HL-60 (cell line): ENCODE measurements at regions not wholly inside any gene's neighbourhood (a gene's known extent, or its start where the extent isn't known, plus 50 kb on each side); places are given as distances from the start of the nearest gene placed in this dataset.

Experiments
- DNase-seq, 2 experiments: peaks; one replicate each; pipeline ENCODE4 v3.0.0-alpha.2; 2010 to 2020; ENCODE audit warnings: low read depth in 1 of 2, low spot score in 1 of 2
- H3K27ac ChIP-seq: fragments of 250-450 bp; sonication (Bioruptor Pico); replicated peaks from 2 replicates; pipeline ENCODE4 v1.5.1; 2020; ENCODE audit warnings: mild to moderate bottlenecking, moderate library complexity
- H3K27me3 ChIP-seq: fragments of 250-450 bp; sonication (Bioruptor Pico); 2 replicates; pipeline ENCODE4 v1.5.1; 2021; ENCODE audit warnings: mild to moderate bottlenecking, moderate library complexity; ENCODE audit not compliant: insufficient read depth, poor library complexity, severe bottlenecking
- H3K4me3 ChIP-seq: replicated peaks from 2 replicates; pipeline ENCODE4 v1.5.1; 2011; ENCODE audit warnings: mild to moderate bottlenecking, control low read depth, low read length; ENCODE audit not compliant: insufficient read depth
- GABPA ChIP-seq: IDR thresholded peaks from 2 replicates; pipeline ENCODE4 v1.6.1; 2012; ENCODE audit warnings: low read depth
- POLR2AphosphoS5 ChIP-seq: IDR thresholded peaks from 2 replicates; pipeline ENCODE4 v1.6.1; 2012; ENCODE audit warnings: low read depth
- SPI1 ChIP-seq: IDR thresholded peaks from 2 replicates; pipeline ENCODE4 v1.6.1; 2012; ENCODE audit warnings: low read depth, mild to moderate bottlenecking, borderline replicate concordance
- TF ChIP-seq, protein P1 (sequence below): IDR thresholded peaks from 2 replicates; pipeline ENCODE4 v1.6.1; 2012; ENCODE audit warnings: low read depth; ENCODE audit not compliant: insufficient replicate concordance
- TF ChIP-seq, protein P2 (sequence below): IDR thresholded peaks from one replicate; pipeline ENCODE4 v1.5.1; 2011; ENCODE audit warnings: low read length, control low read depth, inconsistent platforms; ENCODE audit not compliant: insufficient read depth

DNA sequence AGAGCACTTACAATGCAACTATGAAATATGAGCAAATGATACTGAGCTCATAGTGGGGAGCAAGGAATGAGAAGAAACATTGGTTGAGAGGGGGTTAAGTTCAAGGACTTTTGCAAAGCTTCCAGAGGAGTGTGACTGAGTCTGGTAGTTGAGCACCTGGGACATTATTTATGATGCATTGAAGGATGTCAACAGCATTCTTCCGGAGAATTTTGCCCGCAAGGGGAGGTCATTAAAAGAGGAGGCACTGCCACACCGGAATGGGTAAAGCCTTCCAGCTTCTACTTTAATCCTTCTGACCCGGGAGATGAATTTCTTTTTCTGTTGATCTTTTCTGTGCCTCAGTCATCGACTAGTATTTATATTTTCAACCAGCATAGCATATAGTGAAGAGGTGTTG lies 208.4 kb upstream of the CAMK1G start:
- H3K4me3 ChIP-seq: no peak overlapping the region
- DNase-seq: no peak
- TF ChIP-seq, protein P1, sequence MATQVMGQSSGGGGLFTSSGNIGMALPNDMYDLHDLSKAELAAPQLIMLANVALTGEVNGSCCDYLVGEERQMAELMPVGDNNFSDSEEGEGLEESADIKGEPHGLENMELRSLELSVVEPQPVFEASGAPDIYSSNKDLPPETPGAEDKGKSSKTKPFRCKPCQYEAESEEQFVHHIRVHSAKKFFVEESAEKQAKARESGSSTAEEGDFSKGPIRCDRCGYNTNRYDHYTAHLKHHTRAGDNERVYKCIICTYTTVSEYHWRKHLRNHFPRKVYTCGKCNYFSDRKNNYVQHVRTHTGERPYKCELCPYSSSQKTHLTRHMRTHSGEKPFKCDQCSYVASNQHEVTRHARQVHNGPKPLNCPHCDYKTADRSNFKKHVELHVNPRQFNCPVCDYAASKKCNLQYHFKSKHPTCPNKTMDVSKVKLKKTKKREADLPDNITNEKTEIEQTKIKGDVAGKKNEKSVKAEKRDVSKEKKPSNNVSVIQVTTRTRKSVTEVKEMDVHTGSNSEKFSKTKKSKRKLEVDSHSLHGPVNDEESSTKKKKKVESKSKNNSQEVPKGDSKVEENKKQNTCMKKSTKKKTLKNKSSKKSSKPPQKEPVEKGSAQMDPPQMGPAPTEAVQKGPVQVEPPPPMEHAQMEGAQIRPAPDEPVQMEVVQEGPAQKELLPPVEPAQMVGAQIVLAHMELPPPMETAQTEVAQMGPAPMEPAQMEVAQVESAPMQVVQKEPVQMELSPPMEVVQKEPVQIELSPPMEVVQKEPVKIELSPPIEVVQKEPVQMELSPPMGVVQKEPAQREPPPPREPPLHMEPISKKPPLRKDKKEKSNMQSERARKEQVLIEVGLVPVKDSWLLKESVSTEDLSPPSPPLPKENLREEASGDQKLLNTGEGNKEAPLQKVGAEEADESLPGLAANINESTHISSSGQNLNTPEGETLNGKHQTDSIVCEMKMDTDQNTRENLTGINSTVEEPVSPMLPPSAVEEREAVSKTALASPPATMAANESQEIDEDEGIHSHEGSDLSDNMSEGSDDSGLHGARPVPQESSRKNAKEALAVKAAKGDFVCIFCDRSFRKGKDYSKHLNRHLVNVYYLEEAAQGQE: no peak
- TF ChIP-seq SPI1: no peak
- no peak for TF ChIP-seq POLR2AphosphoS5

DNA sequence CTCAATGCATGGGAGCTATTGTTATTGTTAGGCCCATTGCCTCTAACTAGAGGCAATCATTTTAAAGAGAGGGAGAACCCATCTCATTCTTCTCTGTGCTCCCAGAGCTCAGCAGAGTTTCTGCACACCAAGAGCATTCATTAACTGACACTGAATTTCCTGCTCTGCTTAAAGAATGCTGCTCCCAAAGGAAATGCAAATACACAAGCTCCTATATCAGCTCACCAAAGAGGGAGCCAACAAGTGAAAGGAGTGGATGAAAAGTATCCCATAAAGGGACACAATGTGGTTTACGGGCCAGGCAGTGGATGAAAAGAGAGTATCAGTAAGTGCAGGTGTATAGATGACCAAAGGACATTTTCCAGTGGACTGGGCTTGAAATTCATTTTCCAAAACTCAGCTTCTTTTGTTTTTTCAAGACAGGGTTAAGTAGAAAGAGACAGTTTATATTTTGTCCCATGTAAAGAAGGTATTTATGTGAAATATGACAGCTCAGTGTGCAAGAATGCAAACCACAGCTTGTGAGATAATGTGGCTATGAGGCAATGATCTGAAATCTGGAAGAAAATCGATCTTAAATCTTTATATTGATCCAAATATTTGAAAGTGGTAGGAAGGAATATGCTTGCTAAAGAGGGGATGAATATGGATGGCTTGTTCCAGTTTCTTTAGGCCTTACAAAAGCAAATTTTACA lies 207.7 kb upstream of the CAMK1G start:
- Histone ChIP-seq H3K27ac (no peak overlapping the region), H3K27me3 (peaks cover 5% of the 10 kb centered on the region), H3K4me3 (no peak overlapping the region)
- no peak for DNase-seq
- no peak for TF ChIP-seq SPI1

More for the DNA sequence above, 208.4 kb upstream of the CAMK1G start:
- H3K27ac ChIP-seq: no peak overlapping the region
- H3K27me3 ChIP-seq: peaks cover 5% of the 10 kb centered on the region

DNA sequence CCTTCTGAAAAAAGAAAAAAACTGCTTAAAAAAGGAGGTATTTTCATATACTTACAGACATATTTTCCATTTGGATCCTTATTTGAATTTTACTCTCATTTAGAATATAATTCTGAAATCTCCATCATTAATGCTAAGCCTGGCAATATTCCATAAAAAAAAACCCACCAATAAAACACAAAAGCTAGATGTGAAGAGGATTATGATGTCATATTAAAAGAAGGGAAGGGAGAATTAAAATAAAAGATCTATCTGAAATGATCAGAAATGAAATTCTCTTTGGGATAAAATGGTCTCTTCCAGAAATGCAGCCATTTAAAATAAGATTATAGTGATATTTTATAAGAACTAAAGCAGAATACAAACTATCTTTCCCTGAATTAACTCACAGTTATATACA lies 206.7 kb upstream of the CAMK1G start:
- H3K27ac ChIP-seq: no peak overlapping the region
- peaks cover 5% of the 10 kb centered on the region for H3K27me3 ChIP-seq
- no peak for DNase-seq
- H3K4me3 ChIP-seq: no peak overlapping the region
- TF ChIP-seq, protein P2, sequence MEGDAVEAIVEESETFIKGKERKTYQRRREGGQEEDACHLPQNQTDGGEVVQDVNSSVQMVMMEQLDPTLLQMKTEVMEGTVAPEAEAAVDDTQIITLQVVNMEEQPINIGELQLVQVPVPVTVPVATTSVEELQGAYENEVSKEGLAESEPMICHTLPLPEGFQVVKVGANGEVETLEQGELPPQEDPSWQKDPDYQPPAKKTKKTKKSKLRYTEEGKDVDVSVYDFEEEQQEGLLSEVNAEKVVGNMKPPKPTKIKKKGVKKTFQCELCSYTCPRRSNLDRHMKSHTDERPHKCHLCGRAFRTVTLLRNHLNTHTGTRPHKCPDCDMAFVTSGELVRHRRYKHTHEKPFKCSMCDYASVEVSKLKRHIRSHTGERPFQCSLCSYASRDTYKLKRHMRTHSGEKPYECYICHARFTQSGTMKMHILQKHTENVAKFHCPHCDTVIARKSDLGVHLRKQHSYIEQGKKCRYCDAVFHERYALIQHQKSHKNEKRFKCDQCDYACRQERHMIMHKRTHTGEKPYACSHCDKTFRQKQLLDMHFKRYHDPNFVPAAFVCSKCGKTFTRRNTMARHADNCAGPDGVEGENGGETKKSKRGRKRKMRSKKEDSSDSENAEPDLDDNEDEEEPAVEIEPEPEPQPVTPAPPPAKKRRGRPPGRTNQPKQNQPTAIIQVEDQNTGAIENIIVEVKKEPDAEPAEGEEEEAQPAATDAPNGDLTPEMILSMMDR: no peak
- TF ChIP-seq, protein P1: no peak
- no peak for TF ChIP-seq POLR2AphosphoS5
- no peak for TF ChIP-seq GABPA
- TF ChIP-seq SPI1: no peak

DNA sequence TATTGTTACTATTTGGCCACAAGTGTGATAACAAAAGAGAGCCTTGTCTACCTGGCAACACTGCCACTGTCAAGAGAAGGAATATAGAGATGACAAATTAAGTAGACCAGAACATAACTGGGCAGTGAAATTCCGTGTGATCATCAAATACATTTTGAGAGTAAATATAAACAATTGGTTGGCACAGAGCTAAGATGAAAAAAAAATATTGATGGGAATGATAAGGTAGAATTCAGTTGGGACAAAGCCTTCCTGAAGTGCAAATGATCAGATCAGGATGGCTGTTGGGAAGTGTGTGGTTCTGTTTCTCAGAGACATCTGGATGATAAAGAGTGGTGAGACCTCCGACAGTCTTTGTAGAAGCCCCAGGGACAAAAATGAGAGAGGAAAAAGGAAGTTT lies 205.5 kb upstream of the CAMK1G start:
- no peak for DNase-seq
- H3K27me3 ChIP-seq: peaks cover 5% of the 10 kb centered on the region
- no peak overlapping the region for H3K4me3 ChIP-seq
- H3K27ac ChIP-seq: no peak overlapping the region
- TF ChIP-seq SPI1 (no peak), GABPA (no peak), POLR2AphosphoS5 (no peak)
- TF ChIP-seq, protein P2: no peak
- TF ChIP-seq, protein P1: no peak
